ENCODE measurements at regions not wholly inside any gene's neighbourhood (a gene's known extent, or its start where the extent isn't known, plus 50 kb on each side); places are given as distances from the start of the nearest gene placed in this dataset.

GRCh38 chr2:44055229-44055628 is 59.4 kb upstream of the LRPPRC start:
- H3K4me1 ChIP-seq (replicated peaks in 1 of 4; ENCODE audit: control insufficient read depth in 3 of 4, insufficient read depth in 4 of 4, low read length in 3 of 4) = peaks cover 3 to 14% (median 8%) of the 10 kb centered on the region in 4 experiments; a peak in 5 of 7 replicates
- no peak overlapping the region for H2AK5ac ChIP-seq (ENCODE audit: low read depth, low read length)
- H4K8ac ChIP-seq (ENCODE audit: extremely low read depth, insufficient read depth, low read length) = no peak overlapping the region
- CTCF ChIA-PET (ENCODE audit: partially characterized antibody) = interaction anchor here (1.2 to 5.3 kb wide), 6 partner anchors 9 to 288 kb away, joined by 4 to 39 read pairs (median 5); no protein-coding TSS in a partner anchor
- H3K27me3 ChIP-seq (replicated peaks in 1 of 4; ENCODE audit: control insufficient read depth in 3 of 4, extremely low read depth in 1 of 4, insufficient read depth in 3 of 4, low read length in 3 of 4) = no peaks in the 10 kb centered on the region; a peak in 3 of 7 replicates
- no peak overlapping the region for H3K4ac ChIP-seq (replicated peaks; ENCODE audit: insufficient read length, low read depth, low read length)
- H3K79me2 ChIP-seq (ENCODE audit: control insufficient read depth in 1 of 2, insufficient read depth in 2 of 2, low read length in 2 of 2) = no peaks in the 10 kb centered on the region
- no peak for FAIRE-seq
- WGBS, 2 experiments (ENCODE audit: extremely low coverage in 1 of 2, insufficient coverage in 1 of 2, insufficient read length in 1 of 2, insufficient replicate concordance in 2 of 2, low coverage in 1 of 2, low lambda C conversion rate in 2 of 2, missing lambda C conversion rate in 1 of 2) = 74% methylated on average over 2 of the region's 2 CpGs; no CpG with 5 or more reads in 1 of the 2 experiments
- peak overlapping the region; percentile 44; the same call in 1 of the 2 replicates for H2BK20ac ChIP-seq (ENCODE audit: low read length)
- no peaks in the 10 kb centered on the region for H3K36me3 ChIP-seq (ENCODE audit: control insufficient read depth in 2 of 4, insufficient read depth in 4 of 4, low read length in 3 of 4)
- no peak for DNase-seq (ENCODE audit: low read depth in 1 of 2, low spot score in 2 of 2)
- no peak overlapping the region for H3K4me2 ChIP-seq (ENCODE audit: insufficient read depth in 1 of 2, low read depth in 2 of 2, low read length in 2 of 2)
- H3K56ac ChIP-seq (replicated peaks; ENCODE audit: insufficient read length, low read depth, low read length) = no peak overlapping the region
- H3K18ac ChIP-seq (ENCODE audit: extremely low read depth, low read length) = no peak overlapping the region
- no peak overlapping the region for H2BK5ac ChIP-seq (ENCODE audit: low read depth, low read length)
- no peaks in the 10 kb centered on the region for H4K20me1 ChIP-seq (replicated peaks in 1 of 2; ENCODE audit: control insufficient read depth in 1 of 2, insufficient read depth in 2 of 2, low read length in 2 of 2)
- H2BK12ac ChIP-seq (ENCODE audit: low read depth, low read length) = no peak overlapping the region
- no peak overlapping the region for H3K4me3 ChIP-seq (ENCODE audit: extremely low read depth in 1 of 4, insufficient read depth in 2 of 4, low read depth in 3 of 4, low read length in 4 of 4)
- H4K5ac ChIP-seq (ENCODE audit: insufficient read length, low read depth, low read length) = no peak overlapping the region
- no peak overlapping the region for H3K9ac ChIP-seq (replicated peaks in 1 of 4; ENCODE audit: extremely low read depth in 1 of 4, low read depth in 3 of 4, low read length in 3 of 4)
- H3K23ac ChIP-seq (ENCODE audit: insufficient read length) = no peak overlapping the region
- H3K23me2 ChIP-seq (ENCODE audit: low read depth, low read length) = no peaks in the 10 kb centered on the region
- H3K79me1 ChIP-seq (ENCODE audit: low read depth, low read length) = no peaks in the 10 kb centered on the region
- H3K27ac ChIP-seq (ENCODE audit: low read depth, low read length) = no peak overlapping the region
- POLR2A ChIA-PET (ENCODE audit: partially characterized antibody) = interaction anchor here (0.5 kb wide), 1 partner anchor 189 kb away, joined by 5 read pairs; no protein-coding TSS in a partner anchor
- H4K91ac ChIP-seq (replicated peaks; ENCODE audit: insufficient read length, low read length) = no peak overlapping the region
- TF ChIP-seq CHD1 (IDR thresholded peaks at IDR 0.05; ENCODE audit: low read depth, low read length) = no peak
- TF ChIP-seq RAD21 (IDR thresholded peaks at IDR 0.05 in 1 of 2, conservative IDR thresholded peaks at IDR 0.05 in 1 of 2; ENCODE audit: low read depth in 2 of 2, low read length in 2 of 2) = peak in 1 of 2 experiments; percentile 1; a peak in 1 of 4 replicates
- H2AFZ ChIP-seq (ENCODE audit: low read length) = peak overlapping the region; percentile 83; the same call in 1 of the 2 replicates
- peaks cover 5 to 6% of the 10 kb centered on the region in 2 experiments; a peak in 2 of 4 replicates for H3K9me3 ChIP-seq (ENCODE audit: insufficient read depth in 2 of 2, low read depth in 1 of 2, low read length in 1 of 2)
- H2BK15ac ChIP-seq (ENCODE audit: low read length) = 0 out of 2 replicates have a peak overlapping the region, but pooled peaks have one; percentile 36
- H2BK120ac ChIP-seq (replicated peaks; ENCODE audit: low read depth, low read length) = no peak overlapping the region
- no peak overlapping the region for H3K14ac ChIP-seq (ENCODE audit: insufficient read length)
